ENCODE measurements at regions not wholly inside any gene's neighbourhood (a gene's known extent, or its start where the extent isn't known, plus 50 kb on each side); places are given as distances from the start of the nearest gene placed in this dataset.

- TF ChIP-seq ZBTB26 (CRISPR knock-in tag; IDR thresholded peaks at IDR 0.05; ENCODE audit: borderline replicate concordance) (no peak), POLR2A (IDR thresholded peaks at IDR 0.05; ENCODE audit: insufficient read depth in 1 of 2, low read depth in 2 of 2, low read length in 2 of 2) (no peak), UBTF (CRISPR knock-in tag; IDR thresholded peaks at IDR 0.05) (no peak), ZBTB10 (CRISPR knock-in tag; IDR thresholded peaks at IDR 0.05; ENCODE audit: borderline replicate concordance) (no peak), SIN3A (IDR thresholded peaks at IDR 0.05; ENCODE audit: borderline replicate concordance, low read depth, low read length) (no peak), CTCF (CRISPR knock-in tag; IDR thresholded peaks at IDR 0.05) (no peak), DR1 (CRISPR knock-in tag; IDR thresholded peaks at IDR 0.05) (no peak), TARDBP (CRISPR knock-in tag; IDR thresholded peaks at IDR 0.05) (no peak), LRRFIP1 (CRISPR knock-in tag; conservative IDR thresholded peaks at IDR 0.05) (no peak), PBX3 (CRISPR knock-in tag; IDR thresholded peaks at IDR 0.05; ENCODE audit: borderline replicate concordance) (no peak), ZSCAN20 (CRISPR knock-in tag; IDR thresholded peaks at IDR 0.05; ENCODE audit: borderline replicate concordance) (no peak)
Observed at GRCh38 chr15:89035658-89036057, 52.6 kb upstream of the ABHD2 start.
